Activated CD4-positive, alpha-beta memory T cell treated with anti-CD3 and anti-CD28 coated beads for 36 hours (primary cell): ENCODE measurements at regions not wholly inside any gene's neighbourhood (a gene's known extent, or its start where the extent isn't known, plus 50 kb on each side); places are given as distances from the start of the nearest gene placed in this dataset.
A peak's percentile ranks its signal among the peaks of the same experiment; 100 is the strongest.

Experiments
- CTCF ChIA-PET: fragments of 350-600 bp; sonication (Branson Sonifier 250); formaldehyde crosslinking; loops from one replicate; lab custom pipeline; 2021; ENCODE audit warnings: antibody characterized with exemption, inconsistent platforms; lab: Charles Lee
- POLR2A ChIA-PET: fragments of 350-600 bp; sonication (Branson Sonifier 250); formaldehyde crosslinking; loops from one replicate; lab custom pipeline; 2021; ENCODE audit warnings: antibody characterized with exemption; lab: Charles Lee
- DNase-seq: peaks from one replicate; pipeline ENCODE4 v3.0.0-alpha.2; 2020
- H3K27ac Mint-ChIP-seq: one replicate; pipeline ENCODE4 v1.8.0; 2021; ENCODE audit warnings: mixed read lengths
- H3K27me3 Mint-ChIP-seq: one replicate; pipeline ENCODE4 v1.8.0; 2021; ENCODE audit warnings: mixed read lengths
- H3K36me3 Mint-ChIP-seq: one replicate; pipeline ENCODE4 v1.8.0; 2021; ENCODE audit warnings: mixed read lengths
- H3K4me1 Mint-ChIP-seq: one replicate; pipeline ENCODE4 v1.8.0; 2021; ENCODE audit warnings: low read depth, mixed read lengths
- H3K4me3 Mint-ChIP-seq: one replicate; pipeline ENCODE4 v1.8.0; 2021; ENCODE audit warnings: mild to moderate bottlenecking, mixed read lengths
- H3K9me3 Mint-ChIP-seq: one replicate; pipeline ENCODE4 v1.8.0; 2021; ENCODE audit warnings: mixed read lengths
- intact Hi-C: fragments of 100-400 bp; cut with micrococcal nuclease; formaldehyde crosslinking; loops from one replicate; pipeline ENCODE4 v1.15.1; 2023

DNA sequence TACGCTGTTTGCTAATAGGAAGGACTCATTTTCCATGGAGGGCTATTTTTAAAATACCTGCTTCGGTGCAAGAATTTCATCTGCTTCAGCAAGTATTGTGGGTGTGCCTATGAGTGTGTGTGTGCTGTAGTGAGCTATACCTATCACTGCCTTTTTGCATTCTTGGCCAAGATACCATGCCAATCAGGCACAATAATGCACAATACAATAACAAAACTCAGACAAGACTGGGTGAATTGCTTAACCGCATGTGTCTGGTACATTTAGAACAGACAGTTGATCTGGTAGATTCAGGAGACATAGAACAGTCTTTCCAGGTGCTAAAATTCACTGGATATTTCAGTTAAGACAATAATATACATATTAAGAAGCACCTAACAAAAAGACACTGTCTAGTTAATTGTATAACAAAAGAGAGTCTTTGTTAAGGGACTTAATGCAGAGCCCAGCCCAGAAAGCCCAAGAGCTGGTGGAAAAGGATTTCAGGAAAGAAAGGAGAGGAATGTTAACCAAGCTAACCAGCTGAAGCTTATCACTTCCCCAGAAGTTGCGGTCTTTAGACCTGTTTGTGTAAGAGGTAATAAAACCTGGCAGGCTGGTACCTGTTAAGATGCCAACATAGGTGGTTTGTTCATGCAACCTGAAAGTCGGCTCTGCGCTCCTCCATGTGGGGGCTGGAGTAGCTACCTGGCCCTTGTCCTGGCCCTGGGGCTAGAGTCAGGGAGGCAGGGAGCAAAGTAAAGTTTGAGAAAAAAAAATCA, 153.3 kb upstream of the RBMS1 start:
- Mint-ChIP-seq H3K36me3 (no peaks in the 10 kb centered on the region), H3K4me1 (peaks cover 11% of the 10 kb centered on the region), H3K27ac (no peak overlapping the region), H3K9me3 (no peaks in the 10 kb centered on the region), H3K27me3 (peaks cover 1% of the 10 kb centered on the region), H3K4me3 (no peak overlapping the region)
- CTCF ChIA-PET: no interaction called here
- DNase-seq: no peak
- intact Hi-C loops: no loop called here
- POLR2A ChIA-PET: no interaction called here

DNA sequence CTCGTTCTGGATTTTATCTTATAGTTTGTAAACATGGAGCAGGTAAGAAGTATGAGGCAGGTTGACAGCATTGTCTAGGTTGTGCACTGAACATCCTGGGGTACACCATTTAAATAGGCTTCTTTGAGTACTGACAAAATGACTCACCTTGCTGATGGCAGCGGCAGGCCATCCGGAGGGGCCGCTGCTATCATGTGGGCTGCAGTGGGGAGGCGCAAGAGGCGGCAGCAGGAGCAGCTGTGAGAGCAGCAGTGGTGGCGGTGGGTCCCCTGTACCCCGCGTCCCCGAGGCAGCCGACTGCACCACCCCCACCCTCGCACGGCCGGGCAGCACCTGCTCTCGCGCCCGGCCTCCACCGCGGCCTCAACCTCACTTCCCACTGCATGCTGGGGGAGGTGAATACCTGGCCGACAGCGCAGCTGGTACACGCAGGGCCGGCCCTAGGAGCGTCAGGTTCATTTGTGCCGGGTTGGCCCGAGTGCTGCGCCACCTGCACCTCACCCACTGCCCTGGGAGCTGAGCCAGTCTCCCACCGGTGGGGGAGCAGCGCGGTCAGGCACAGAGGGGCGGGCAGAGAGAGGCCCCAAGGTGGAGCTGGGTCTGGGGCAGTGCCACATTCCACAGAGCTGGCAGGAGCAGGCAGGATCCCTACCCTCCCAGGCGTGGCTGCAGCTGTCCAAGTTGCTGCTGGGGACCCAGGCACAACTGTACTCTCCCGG, 154.5 kb upstream of the RBMS1 start:
- no peak for DNase-seq
- H3K9me3 Mint-ChIP-seq: no peaks in the 10 kb centered on the region
- no peaks in the 10 kb centered on the region for H3K36me3 Mint-ChIP-seq
- peak overlapping the region; percentile 11 for H3K27ac Mint-ChIP-seq
- intact Hi-C loops: no loop called here
- CTCF ChIA-PET: no interaction called here
- no peak overlapping the region for H3K4me3 Mint-ChIP-seq
- H3K27me3 Mint-ChIP-seq: peaks cover 1% of the 10 kb centered on the region
- POLR2A ChIA-PET: no interaction called here
- H3K4me1 Mint-ChIP-seq: peaks cover 24% of the 10 kb centered on the region

DNA sequence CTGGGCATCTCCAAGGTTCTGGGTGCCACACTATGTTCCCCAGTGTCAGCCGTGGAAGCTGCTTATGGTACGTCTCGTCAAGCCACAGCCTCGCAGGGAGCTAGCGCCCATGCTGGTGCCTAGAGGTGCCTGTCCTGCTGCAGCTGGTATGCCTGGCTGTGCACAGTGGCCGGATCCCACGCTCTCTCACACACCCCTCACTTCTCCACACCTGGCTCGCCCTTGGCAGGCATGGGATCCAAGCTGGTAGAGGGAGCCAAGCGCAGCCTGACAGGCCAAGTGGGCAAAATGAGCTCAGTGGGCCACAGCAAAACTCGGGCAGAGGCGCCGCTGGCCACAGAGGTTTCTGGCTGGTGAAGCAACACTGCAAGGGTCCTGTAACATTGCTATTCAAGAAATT, 156.1 kb upstream of the RBMS1 start:
- ChIA-PET CTCF (interaction anchor here (1.8 kb wide), 1 partner anchor 10 kb away, joined by 5 read pairs; no protein-coding TSS in a partner anchor), POLR2A (no interaction called here)
- H3K9me3 Mint-ChIP-seq: no peaks in the 10 kb centered on the region

DNA sequence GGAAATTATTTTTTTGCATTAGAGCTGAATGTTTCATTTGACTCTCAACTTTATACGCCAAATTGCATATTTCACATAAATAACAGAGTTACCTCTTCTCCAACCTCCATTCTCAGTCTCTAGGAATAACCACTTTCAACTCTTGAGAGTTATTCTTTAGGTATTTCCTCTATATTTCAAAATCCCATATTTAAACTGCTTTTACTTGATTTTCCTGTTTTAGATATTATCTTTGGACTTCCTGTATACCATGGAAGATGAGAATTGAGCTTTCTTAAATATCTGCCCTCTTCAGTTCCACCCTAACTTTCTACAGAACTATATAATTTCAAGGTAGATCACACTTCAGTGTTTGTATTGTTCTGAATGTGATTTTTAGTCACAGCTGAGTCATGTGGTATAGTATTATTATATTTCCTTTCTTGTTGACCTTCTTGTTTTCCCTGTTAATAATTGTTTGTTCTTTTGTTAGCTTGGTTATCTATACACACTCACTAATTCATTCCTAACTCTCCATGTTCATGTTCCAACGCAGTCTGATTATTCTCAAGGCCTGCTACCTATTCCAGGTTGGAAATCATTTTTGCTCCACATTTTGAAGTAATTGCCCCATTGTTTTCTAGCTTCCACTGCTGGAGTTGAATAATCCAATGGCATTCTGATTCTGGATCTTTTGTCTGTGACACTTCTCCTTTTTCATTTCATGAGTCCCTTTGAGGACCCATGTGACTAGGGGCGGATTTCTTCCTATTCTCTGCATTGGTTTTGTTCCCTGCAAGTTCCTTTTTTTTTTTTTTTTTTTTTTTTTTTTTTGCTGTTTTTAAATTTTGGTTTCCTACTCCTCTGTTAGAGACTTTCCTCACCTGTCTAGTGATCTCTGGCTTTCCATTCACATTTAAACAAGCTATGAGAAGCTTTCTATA, 156.8 kb upstream of the RBMS1 start:
- H3K27me3 Mint-ChIP-seq: no peaks in the 10 kb centered on the region
- CTCF ChIA-PET: interaction anchor here (1.8 kb wide), 1 partner anchor 11 kb away, joined by 5 read pairs; no protein-coding TSS in a partner anchor
- DNase-seq: no peak
- POLR2A ChIA-PET: interaction anchor here (1.4 kb wide), 1 partner anchor 328 kb away, joined by 3 read pairs; no protein-coding TSS in a partner anchor
- peaks cover 26% of the 10 kb centered on the region for H3K4me1 Mint-ChIP-seq
- no peaks in the 10 kb centered on the region for H3K36me3 Mint-ChIP-seq
- intact Hi-C loops: loop anchor here (5.0 to 10.0 kb wide), 3 partner anchors 133 to 326 kb away; partner anchors contain the start of gene RBMS1
- H3K27ac Mint-ChIP-seq: no peak overlapping the region
- no peak overlapping the region for H3K4me3 Mint-ChIP-seq
- H3K9me3 Mint-ChIP-seq: no peaks in the 10 kb centered on the region

More for the DNA sequence above, 156.1 kb upstream of the RBMS1 start:
- no peaks in the 10 kb centered on the region for H3K36me3 Mint-ChIP-seq
- intact Hi-C loops: loop anchor here (5.0 to 10.0 kb wide), 3 partner anchors 132 to 325 kb away; partner anchors contain the start of gene RBMS1
- H3K27me3 Mint-ChIP-seq: no peaks in the 10 kb centered on the region
- no peak for DNase-seq
- no peak overlapping the region for H3K4me3 Mint-ChIP-seq
- peaks cover 26% of the 10 kb centered on the region for H3K4me1 Mint-ChIP-seq
- H3K27ac Mint-ChIP-seq: no peak overlapping the region

DNA sequence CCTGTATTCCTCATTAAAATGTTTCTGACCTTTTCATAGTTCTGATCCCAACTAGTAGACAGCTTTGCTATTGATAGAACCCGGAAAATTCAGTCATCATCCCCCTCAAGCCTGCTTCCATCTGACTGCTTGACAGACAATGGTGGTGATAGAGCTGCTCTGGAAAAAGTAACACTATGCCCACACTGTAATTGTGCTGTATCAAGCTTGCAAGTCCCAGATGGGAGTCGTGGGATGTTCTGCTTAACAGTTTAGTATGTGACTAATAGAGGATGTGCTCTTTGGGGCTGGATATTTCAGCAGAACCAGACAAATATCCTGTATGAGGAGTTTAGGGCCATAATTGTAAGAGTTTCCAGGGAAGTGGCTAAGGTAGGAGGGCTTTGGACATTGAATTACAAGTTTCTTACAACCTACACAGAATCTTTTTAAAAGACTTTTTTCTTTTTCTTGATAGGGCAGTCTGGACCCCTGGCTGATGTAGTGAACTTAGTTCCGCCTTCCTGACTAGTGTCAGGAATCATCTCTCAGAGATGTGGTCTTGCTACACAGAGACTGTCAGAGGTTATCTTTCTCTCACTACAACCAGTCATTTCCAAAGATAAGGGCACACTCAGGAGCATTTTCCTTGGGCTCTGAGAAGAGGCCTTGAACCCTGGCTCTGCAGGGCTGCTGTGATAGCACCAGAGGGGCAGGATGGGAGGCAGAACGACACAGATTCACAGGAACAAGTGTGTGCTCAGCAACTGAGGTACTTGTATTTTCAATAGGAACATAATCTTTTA, 158.0 kb upstream of the RBMS1 start:
- ChIA-PET POLR2A (interaction anchor here (1.4 kb wide), 1 partner anchor 329 kb away, joined by 3 read pairs; no protein-coding TSS in a partner anchor), CTCF (interaction anchor here (1.8 kb wide), 1 partner anchor 12 kb away, joined by 5 read pairs; no protein-coding TSS in a partner anchor)
- no peaks in the 10 kb centered on the region for H3K9me3 Mint-ChIP-seq
- H3K36me3 Mint-ChIP-seq: no peaks in the 10 kb centered on the region
- H3K4me1 Mint-ChIP-seq: peaks cover 26% of the 10 kb centered on the region
- H3K27ac Mint-ChIP-seq: no peak overlapping the region
- DNase-seq: no peak
- H3K4me3 Mint-ChIP-seq: no peak overlapping the region
- intact Hi-C loops: loop anchor here (1.0 to 10.0 kb wide), 5 partner anchors 15 to 327 kb away; partner anchors contain the start of gene RBMS1
- no peaks in the 10 kb centered on the region for H3K27me3 Mint-ChIP-seq

DNA sequence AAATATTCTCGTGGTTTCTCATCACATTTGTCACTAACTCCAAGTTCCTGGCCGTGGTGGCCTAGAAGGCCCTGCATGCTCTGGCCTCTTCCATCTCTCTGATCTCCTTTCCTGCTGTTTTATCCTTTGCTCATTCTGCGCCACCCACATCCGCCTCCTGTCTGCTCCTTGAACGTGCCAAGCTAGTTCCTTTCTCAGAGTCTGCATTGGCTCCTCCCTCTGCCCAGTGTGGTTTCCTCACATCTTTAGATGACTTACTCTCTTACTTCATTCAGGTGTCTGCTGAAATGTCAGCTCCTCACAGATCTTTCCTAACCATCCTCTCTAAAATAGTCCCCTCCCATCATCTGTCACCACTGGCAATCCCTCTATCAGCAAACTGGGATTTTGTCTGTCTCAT, 158.6 kb upstream of the RBMS1 start:
- ChIA-PET POLR2A (no interaction called here), CTCF (no interaction called here)
- Mint-ChIP-seq H3K27ac (peak overlapping the region; percentile 30), H3K4me1 (peaks cover 26% of the 10 kb centered on the region), H3K36me3 (no peaks in the 10 kb centered on the region), H3K9me3 (no peaks in the 10 kb centered on the region), H3K27me3 (peaks cover 1% of the 10 kb centered on the region), H3K4me3 (no peak overlapping the region)
- DNase-seq: peak; percentile 82
- intact Hi-C loops: loop anchor here (1.0 to 10.0 kb wide), 5 partner anchors 14 to 327 kb away; partner anchors contain the start of gene RBMS1

DNA sequence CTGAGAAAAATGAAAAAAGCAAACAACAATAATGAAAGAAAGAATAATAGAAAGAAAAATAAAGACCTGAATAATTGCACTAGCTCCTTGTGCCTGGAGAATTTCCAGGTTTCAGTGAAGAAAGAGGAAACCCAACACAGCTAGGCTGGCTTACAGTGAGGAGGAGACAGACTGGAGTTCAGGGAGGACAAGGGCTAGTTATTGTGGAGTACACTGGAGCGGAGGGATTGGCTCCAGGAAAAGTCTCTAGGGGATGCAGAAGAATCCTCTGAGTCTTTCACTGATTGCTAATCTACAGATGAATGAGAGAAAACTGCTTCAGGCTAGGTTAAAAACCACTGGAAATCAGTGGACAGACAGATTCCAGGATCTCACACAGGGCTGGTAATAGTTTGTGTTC, 163.6 kb upstream of the RBMS1 start:
- Mint-ChIP-seq H3K4me3 (no peak overlapping the region), H3K27ac (no peak overlapping the region), H3K36me3 (no peaks in the 10 kb centered on the region), H3K4me1 (peaks cover 12% of the 10 kb centered on the region), H3K27me3 (peaks cover 4% of the 10 kb centered on the region), H3K9me3 (no peaks in the 10 kb centered on the region)
- intact Hi-C loops: loop anchor here (10.0 kb wide), 2 partner anchors 162 to 332 kb away; partner anchors contain the start of gene RBMS1
- ChIA-PET CTCF (no interaction called here), POLR2A (no interaction called here)
- no peak for DNase-seq

DNA sequence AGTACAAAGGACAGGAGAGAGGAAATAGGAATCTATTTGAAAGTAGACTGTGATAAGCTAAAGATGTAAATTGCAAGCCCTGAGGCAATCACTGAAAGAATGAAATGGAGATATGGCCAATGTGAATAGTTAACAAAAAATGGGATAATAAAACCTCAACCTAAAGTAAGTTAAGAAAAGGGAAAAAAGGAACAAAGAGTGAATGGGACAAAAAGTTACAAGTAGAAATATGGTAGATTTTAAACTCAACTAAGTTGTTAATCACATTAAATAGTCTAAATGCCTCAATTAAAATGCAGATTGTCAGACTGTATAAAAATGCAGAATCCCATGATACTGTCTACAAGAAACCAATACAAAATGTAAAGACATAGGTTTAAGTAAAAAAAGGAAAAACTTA, 165.2 kb upstream of the RBMS1 start:
- POLR2A ChIA-PET: no interaction called here
- Mint-ChIP-seq H3K9me3 (no peaks in the 10 kb centered on the region), H3K27ac (no peak overlapping the region), H3K4me1 (no peaks in the 10 kb centered on the region), H3K36me3 (no peaks in the 10 kb centered on the region), H3K27me3 (peaks cover 4% of the 10 kb centered on the region), H3K4me3 (no peak overlapping the region)
- DNase-seq: no peak
- CTCF ChIA-PET: no interaction called here
- intact Hi-C loops: loop anchor here (10.0 kb wide), 2 partner anchors 164 to 334 kb away; partner anchors contain the start of gene RBMS1

- H3K36me3 Mint-ChIP-seq: no peaks in the 10 kb centered on the region
- no peaks in the 10 kb centered on the region for H3K9me3 Mint-ChIP-seq
- ChIA-PET POLR2A (no interaction called here), CTCF (no interaction called here)
- H3K27me3 Mint-ChIP-seq: peaks cover 4% of the 10 kb centered on the region
- no peaks in the 10 kb centered on the region for H3K4me1 Mint-ChIP-seq
- H3K4me3 Mint-ChIP-seq: no peak overlapping the region
- H3K27ac Mint-ChIP-seq: no peak overlapping the region
- no peak for DNase-seq
- intact Hi-C loops: no loop called here
Measured at GRCh38 chr2:160660741-160661140, 167.1 kb upstream of the RBMS1 start.

- peaks cover 15% of the 10 kb centered on the region for H3K4me1 Mint-ChIP-seq
- no peak for DNase-seq
- CTCF ChIA-PET: no interaction called here
- H3K27ac Mint-ChIP-seq: no peak overlapping the region
- no peaks in the 10 kb centered on the region for H3K9me3 Mint-ChIP-seq
- no peaks in the 10 kb centered on the region for H3K36me3 Mint-ChIP-seq
- no peaks in the 10 kb centered on the region for H3K27me3 Mint-ChIP-seq
- POLR2A ChIA-PET: no interaction called here
- intact Hi-C loops: no loop called here
- H3K4me3 Mint-ChIP-seq: no peak overlapping the region
Measured at GRCh38 chr2:160664603-160665140, 171.1 kb upstream of the RBMS1 start.
